ENCODE measurements at regions not wholly inside any gene's neighbourhood (a gene's known extent, or its start where the extent isn't known, plus 50 kb on each side); places are given as distances from the start of the nearest gene placed in this dataset.

GRCh38 chr1:82829527-82829926, 1028.8 kb downstream of the ADGRL2 start:
- Histone ChIP-seq H3K27ac (no peak overlapping the region), H3K4me2 (ENCODE audit: low read length) (no peak overlapping the region), H2AFZ (no peak overlapping the region), H3K36me3 (ENCODE audit: control insufficient read depth, insufficient read depth, low read length) (no peaks in the 10 kb centered on the region), H3K4me1 (no peaks in the 10 kb centered on the region), H3K79me2 (no peaks in the 10 kb centered on the region), H3K4me3 (ENCODE audit: low read depth, low read length) (no peak overlapping the region), H3K9me3 (ENCODE audit: control insufficient read depth, low read length) (no peaks in the 10 kb centered on the region), H3K27me3 (ENCODE audit: control insufficient read depth, insufficient read depth, low read length) (no peaks in the 10 kb centered on the region), H3K9ac (no peak overlapping the region)
- TF ChIP-seq CTCF (IDR thresholded peaks at IDR 0.05): no peak

DNA sequence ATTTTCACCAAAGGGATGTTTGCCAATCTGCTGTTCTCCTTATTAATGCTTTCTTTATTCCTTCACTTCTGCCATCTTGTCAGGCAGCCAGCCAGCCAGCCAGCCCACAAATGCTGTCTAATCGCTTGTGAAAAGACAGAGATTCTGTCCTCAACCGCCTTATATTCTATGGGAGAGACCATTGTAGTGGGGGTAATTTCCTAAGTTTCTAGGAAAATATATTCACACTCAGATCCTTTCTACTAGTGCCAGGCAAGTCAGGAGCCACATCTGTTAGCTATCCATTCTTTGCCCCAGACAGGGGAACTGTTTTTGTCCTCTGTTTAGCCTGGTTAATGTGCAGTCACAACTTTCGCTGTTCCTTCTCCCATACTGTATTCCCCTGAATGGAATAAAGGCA, 1023.1 kb downstream of the ADGRL2 start:
- no peaks in the 10 kb centered on the region for H3K27me3 ChIP-seq (ENCODE audit: control insufficient read depth, insufficient read depth, low read length)
- H3K79me2 ChIP-seq: no peaks in the 10 kb centered on the region
- no peaks in the 10 kb centered on the region for H3K9me3 ChIP-seq (ENCODE audit: control insufficient read depth, low read length)
- no peak overlapping the region for H2AFZ ChIP-seq
- H3K4me2 ChIP-seq (ENCODE audit: low read length): no peak overlapping the region
- no peaks in the 10 kb centered on the region for H3K4me1 ChIP-seq
- no peak for TF ChIP-seq CTCF (IDR thresholded peaks at IDR 0.05)
- H3K9ac ChIP-seq: no peak overlapping the region
- H3K36me3 ChIP-seq (ENCODE audit: control insufficient read depth, insufficient read depth, low read length): no peaks in the 10 kb centered on the region
- no peak overlapping the region for H3K27ac ChIP-seq
- no peak overlapping the region for H3K4me3 ChIP-seq (ENCODE audit: low read depth, low read length)

- no peak for TF ChIP-seq CTCF (IDR thresholded peaks at IDR 0.05)
- Histone ChIP-seq H3K9me3 (ENCODE audit: control insufficient read depth, low read length) (no peaks in the 10 kb centered on the region), H2AFZ (no peak overlapping the region), H3K4me3 (ENCODE audit: low read depth, low read length) (no peak overlapping the region), H3K27ac (no peak overlapping the region), H3K4me2 (ENCODE audit: low read length) (no peak overlapping the region), H3K36me3 (ENCODE audit: control insufficient read depth, insufficient read depth, low read length) (no peaks in the 10 kb centered on the region), H3K4me1 (no peaks in the 10 kb centered on the region), H3K79me2 (no peaks in the 10 kb centered on the region), H3K27me3 (ENCODE audit: control insufficient read depth, insufficient read depth, low read length) (no peaks in the 10 kb centered on the region), H3K9ac (no peak overlapping the region)
Measured at GRCh38 chr1:82820816-82821215, 1020.1 kb downstream of the ADGRL2 start.

DNA sequence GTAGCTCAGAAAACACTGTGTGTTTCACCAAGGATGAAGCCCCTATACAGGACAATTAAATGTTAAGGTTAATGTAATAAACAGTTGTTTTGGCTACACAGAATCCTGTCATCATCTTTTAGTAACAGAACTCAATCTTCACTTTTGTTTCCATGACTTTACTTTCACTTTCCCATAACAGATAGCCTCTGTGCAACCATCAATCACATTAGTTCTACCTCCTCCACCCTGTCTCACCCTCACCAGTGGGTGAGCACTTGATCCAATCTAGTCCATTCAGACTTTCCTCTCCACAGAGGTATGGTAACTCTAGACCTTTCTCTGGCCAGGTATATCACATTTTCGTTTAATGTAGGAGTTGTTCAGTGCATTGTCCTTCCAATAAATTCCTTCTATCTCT, 1018.5 kb downstream of the ADGRL2 start:
- Histone ChIP-seq H3K9ac (no peak overlapping the region), H2AFZ (peak overlapping the region; percentile 28), H3K27me3 (ENCODE audit: control insufficient read depth, insufficient read depth, low read length) (no peaks in the 10 kb centered on the region), H3K4me3 (ENCODE audit: low read depth, low read length) (no peak overlapping the region), H3K27ac (no peak overlapping the region), H3K9me3 (ENCODE audit: control insufficient read depth, low read length) (no peaks in the 10 kb centered on the region), H3K4me1 (no peaks in the 10 kb centered on the region), H3K79me2 (no peaks in the 10 kb centered on the region), H3K4me2 (ENCODE audit: low read length) (no peak overlapping the region), H3K36me3 (ENCODE audit: control insufficient read depth, insufficient read depth, low read length) (no peaks in the 10 kb centered on the region)
- no peak for TF ChIP-seq CTCF (IDR thresholded peaks at IDR 0.05)

GRCh38 chr1:82818586-82818985, 1017.9 kb downstream of the ADGRL2 start:
- no peak for TF ChIP-seq CTCF (IDR thresholded peaks at IDR 0.05)
- H3K79me2 ChIP-seq: no peaks in the 10 kb centered on the region
- no peaks in the 10 kb centered on the region for H3K36me3 ChIP-seq (ENCODE audit: control insufficient read depth, insufficient read depth, low read length)
- H3K4me2 ChIP-seq (ENCODE audit: low read length): no peak overlapping the region
- H3K9me3 ChIP-seq (ENCODE audit: control insufficient read depth, low read length): no peaks in the 10 kb centered on the region
- no peak overlapping the region for H3K9ac ChIP-seq
- no peaks in the 10 kb centered on the region for H3K4me1 ChIP-seq
- no peak overlapping the region for H3K4me3 ChIP-seq (ENCODE audit: low read depth, low read length)
- no peaks in the 10 kb centered on the region for H3K27me3 ChIP-seq (ENCODE audit: control insufficient read depth, insufficient read depth, low read length)
- no peak overlapping the region for H2AFZ ChIP-seq
- no peak overlapping the region for H3K27ac ChIP-seq

Data from parathyroid adenoma (tissue), 2 donors.